ENCODE measurements at regions not wholly inside any gene's neighbourhood (a gene's known extent, or its start where the extent isn't known, plus 50 kb on each side); places are given as distances from the start of the nearest gene placed in this dataset.
"Not testable (repeated sequence)": the region's sequence is repeated elsewhere in the genome, so short reads cannot be mapped to it uniquely, and the experiment has no call there.

- Histone ChIP-seq H3K4me3 (no peak overlapping the region), H3K4me1 (no peaks in the 10 kb centered on the region), H3K27ac (no peak overlapping the region), H3K27me3 (peaks cover 0 to 10% (median 0%) of the 10 kb centered on the region in 4 donors), H3K9me3 (no peaks in the 10 kb centered on the region), H3K36me3 (no peaks in the 10 kb centered on the region)
- WGBS, 2 donors: 57 to 65% methylated on average over 10 to 11 of the region's 11 CpGs
- no peak for DNase-seq
- intact Hi-C loops (cut with DNase I): no loop called here
- TF ChIP-seq CTCF (IDR thresholded peaks at IDR 0.05) (no peak), POLR2A (IDR thresholded peaks at IDR 0.05) (no peak)
These were observed 1133.2 kb upstream of the TMEM132C start for GRCh38 chr12:127133675-127134335.

GRCh38 chr12:127140864-127141484, 1126.0 kb upstream of the TMEM132C start:
- H3K9me3 ChIP-seq; H3K4me1 ChIP-seq; H3K27me3 ChIP-seq; H3K4me3 ChIP-seq; DNase-seq; H3K27ac ChIP-seq; H3K36me3 ChIP-seq; intact Hi-C loops (cut with DNase I): not testable (repeated sequence)
- WGBS, 2 donors: 85 to 90% methylated on average over 3 of the region's 3 CpGs

GRCh38 chr12:127143020-127143419, 1124.0 kb upstream of the TMEM132C start:
- TF ChIP-seq CTCF (IDR thresholded peaks at IDR 0.05) (no peak), POLR2A (IDR thresholded peaks at IDR 0.05) (no peak)
- WGBS, 2 donors: 79 to 86% methylated on average over 1 to 3 of the region's 6 CpGs
- peaks cover 0 to 13% (median 0%) of the 10 kb centered on the region in 4 donors for H3K27me3 ChIP-seq
- intact Hi-C loops (cut with DNase I): no loop called here
- no peaks in the 10 kb centered on the region for H3K36me3 ChIP-seq
- H3K9me3 ChIP-seq: no peaks in the 10 kb centered on the region
- no peak overlapping the region for H3K4me3 ChIP-seq
- H3K4me1 ChIP-seq: peaks cover 0 to 13% (median 0%) of the 10 kb centered on the region in 3 donors
- H3K27ac ChIP-seq: no peak overlapping the region
- DNase-seq: no peak

- DNase-seq: no peak
- Histone ChIP-seq H3K27me3 (peaks cover 0 to 13% (median 0%) of the 10 kb centered on the region in 4 donors), H3K9me3 (no peaks in the 10 kb centered on the region), H3K4me1 (peaks cover 0 to 13% (median 0%) of the 10 kb centered on the region in 3 donors), H3K27ac (no peak overlapping the region), H3K4me3 (no peak overlapping the region), H3K36me3 (no peaks in the 10 kb centered on the region)
- intact Hi-C loops (cut with DNase I): no loop called here
- TF ChIP-seq CTCF (IDR thresholded peaks at IDR 0.05): no peak
- TF ChIP-seq POLR2A (IDR thresholded peaks at IDR 0.05): no peak
- 93 to 94% methylated on average over 5 of the region's 5 CpGs for WGBS, 2 donors
These were observed 1122.2 kb upstream of the TMEM132C start for GRCh38 chr12:127144770-127145169.

- H3K4me1 ChIP-seq: peaks cover 0 to 13% (median 0%) of the 10 kb centered on the region in 3 donors
- H3K9me3 ChIP-seq: no peaks in the 10 kb centered on the region
- 40 to 51% methylated on average over 6 of the region's 6 CpGs for WGBS, 2 donors
- peaks cover 0 to 13% (median 0%) of the 10 kb centered on the region in 4 donors for H3K27me3 ChIP-seq
- no peak for DNase-seq
- no peak for TF ChIP-seq POLR2A (IDR thresholded peaks at IDR 0.05)
- TF ChIP-seq CTCF (IDR thresholded peaks at IDR 0.05): no peak
- no peak overlapping the region for H3K27ac ChIP-seq
- intact Hi-C loops (cut with DNase I): no loop called here
- peak overlapping the region; percentile 46 to 68 (median 48) for H3K4me3 ChIP-seq
- H3K36me3 ChIP-seq: no peaks in the 10 kb centered on the region
These were observed 1121.6 kb upstream of the TMEM132C start for GRCh38 chr12:127145241-127145928.
